OCI-LY7 (cell line): ENCODE measurements at regions not wholly inside any gene's neighbourhood (a gene's known extent, or its start where the extent isn't known, plus 50 kb on each side); places are given as distances from the start of the nearest gene placed in this dataset.

Experiments used
- BruUV-seq: library from RNA; stranded (reverse); fragments of 400-500 nt; replicated peaks from 2 replicates; lab custom pipeline; 2021; lab: Mats Ljungman, UMichigan
- CTCF ChIA-PET: fragments of 300-600 bp; sonication (Branson Sonifier 250); formaldehyde crosslinking; loops from one replicate; lab custom pipeline; 2022; ENCODE audit warnings: antibody characterized with exemption; ENCODE audit not compliant: unreplicated experiment; lab: Charles Lee
- POLR2A ChIA-PET: fragments of 300-600 bp; sonication (Branson Sonifier 250); formaldehyde crosslinking; loops from one replicate; lab custom pipeline; 2022; ENCODE audit warnings: antibody characterized with exemption; lab: Charles Lee
- DNase-seq: peaks from one replicate; pipeline ENCODE4 v3.0.0-alpha.2; 2015; ENCODE audit warnings: low spot score
- H2AFZ ChIP-seq: fragments of 200-600 bp; sonication (generic), shearing (Covaris generic); 2 replicates; pipeline ENCODE4 v1.6.1; 2014; ENCODE audit warnings: mild to moderate bottlenecking, antibody characterized with exemption, low read length, moderate library complexity
- H3K27ac ChIP-seq: fragments of 200-600 bp; sonication (generic); 2 replicates; pipeline ENCODE4 v1.5.1; 2014; ENCODE audit warnings: mixed run types, low read depth, mild to moderate bottlenecking, moderate library complexity, low read length, inconsistent platforms; ENCODE audit not compliant: poor library complexity, severe bottlenecking
- H3K36me3 ChIP-seq: fragments of 200-600 bp; sonication (generic); 2 replicates; pipeline ENCODE4 v1.6.1; 2014; ENCODE audit warnings: mild to moderate bottlenecking, antibody characterized with exemption, low read length, moderate library complexity, mixed read lengths; ENCODE audit not compliant: insufficient read depth
- H3K4me1 ChIP-seq: fragments of 200-600 bp; sonication (generic); 2 replicates; pipeline ENCODE4 v1.5.1; 2014; ENCODE audit warnings: mild to moderate bottlenecking, low read length; ENCODE audit not compliant: insufficient read depth, poor library complexity, severe bottlenecking
- H3K4me2 ChIP-seq: fragments of 200-600 bp; sonication (generic); 2 replicates; pipeline ENCODE4 v1.6.1; 2014; ENCODE audit warnings: mild to moderate bottlenecking, low read length
- H3K4me3 ChIP-seq: fragments of 200-600 bp; sonication (generic); 2 replicates; pipeline ENCODE4 v1.5.1; 2014; ENCODE audit warnings: mild to moderate bottlenecking, low read depth, low read length; ENCODE audit not compliant: poor library complexity, severe bottlenecking
- H3K79me2 ChIP-seq: fragments of 200-600 bp; sonication (generic); 2 replicates; pipeline ENCODE4 v1.6.1; 2016; ENCODE audit warnings: low read depth, mild to moderate bottlenecking, low read length, moderate library complexity, mixed read lengths; ENCODE audit not compliant: insufficient read depth
- H3K9me2 ChIP-seq: fragments of 200-600 bp; sonication (generic); 2 replicates; pipeline ENCODE4 v1.6.1; 2016; ENCODE audit warnings: mild to moderate bottlenecking, low read length, mixed read lengths; ENCODE audit not compliant: insufficient read depth
- H3K9me3 ChIP-seq: fragments of 200-600 bp; sonication (generic); 2 replicates; pipeline ENCODE4 v1.6.1; 2014; ENCODE audit warnings: mild to moderate bottlenecking, mixed run types, low read length, mixed read lengths
- H4K20me1 ChIP-seq: fragments of 200-600 bp; sonication (generic); 2 replicates; pipeline ENCODE4 v1.6.1; 2014; ENCODE audit warnings: mild to moderate bottlenecking, antibody characterized with exemption, low read length, moderate library complexity, mixed read lengths; ENCODE audit not compliant: insufficient read depth
- EZH2phosphoT487 ChIP-seq: fragments of 200-600 bp; sonication (generic); IDR thresholded peaks from 2 replicates; pipeline ENCODE4 v1.6.1; 2018; ENCODE audit warnings: low read depth, borderline replicate concordance, mild to moderate bottlenecking, mixed run types, antibody characterized with exemption, low read length, moderate library complexity, mixed read lengths
- intact Hi-C: fragments of 100-400 bp; cut with micrococcal nuclease; formaldehyde crosslinking; loops from one replicate; pipeline ENCODE4 v1.10.0; 2022; ENCODE audit not compliant: unreplicated experiment
- TF ChIP-seq, protein P1 (sequence below): fragments of 200-600 bp; sonication (generic); conservative IDR thresholded peaks from 2 replicates; pipeline ENCODE4 v1.5.1; 2014; ENCODE audit warnings: mild to moderate bottlenecking, antibody characterized with exemption, low read length, moderate library complexity, mixed read lengths

DNA sequence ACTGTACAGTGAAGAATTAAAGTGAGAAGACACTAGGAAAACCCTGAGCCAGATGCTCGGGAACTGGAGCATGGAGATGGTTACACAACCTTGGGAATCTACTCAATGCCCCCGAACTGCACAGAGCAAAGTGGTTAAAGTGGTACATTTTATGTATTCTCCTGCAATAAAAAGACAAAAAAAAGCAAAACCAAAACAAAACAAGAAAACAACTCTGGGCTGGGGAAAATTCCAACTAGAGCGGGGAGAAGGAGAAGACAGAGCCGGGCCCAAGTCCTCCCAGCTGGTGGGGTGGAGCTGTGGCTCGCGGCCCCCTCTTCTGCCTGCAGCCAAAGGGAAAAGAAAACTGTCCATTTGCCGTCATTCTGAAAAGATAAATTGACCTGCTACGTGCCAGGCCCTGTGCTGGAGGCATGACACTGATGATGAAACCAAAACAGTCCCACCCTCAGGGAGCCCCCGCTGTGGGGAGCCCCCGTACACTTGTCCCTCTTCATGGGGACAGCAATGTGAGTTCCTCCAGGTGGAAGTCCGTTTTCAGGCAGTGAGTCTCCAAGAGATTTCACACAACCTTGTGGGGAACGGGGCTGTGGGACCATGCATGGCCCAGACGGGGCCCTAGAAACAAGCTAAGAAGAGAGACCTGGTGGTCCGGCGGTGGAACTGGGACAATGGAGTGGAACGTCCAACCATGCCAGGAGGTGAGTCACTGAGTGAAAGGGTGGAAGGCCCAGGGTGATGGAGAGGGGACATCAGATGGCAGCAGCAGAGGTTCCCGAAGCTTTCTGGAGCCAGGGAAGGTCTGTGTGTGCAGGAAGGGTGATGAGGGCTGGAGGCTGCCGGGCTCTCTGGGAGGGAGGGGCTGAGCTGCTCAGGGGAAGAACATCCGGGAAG lies 114.8 kb upstream of the COL5A1 start:
- Histone ChIP-seq H3K4me2 (no peak overlapping the region), H3K4me3 (no peak overlapping the region), H3K36me3 (no peaks in the 10 kb centered on the region), H3K27ac (no peak overlapping the region), H3K9me2 (no peaks in the 10 kb centered on the region), H3K9me3 (no peaks in the 10 kb centered on the region), H3K4me1 (no peaks in the 10 kb centered on the region), H2AFZ (no peak overlapping the region), H3K79me2 (no peaks in the 10 kb centered on the region), H4K20me1 (no peaks in the 10 kb centered on the region)
- POLR2A ChIA-PET: no interaction called here
- no peak for DNase-seq
- intact Hi-C loops: no loop called here
- BruUV-seq: no TSS peak
- CTCF ChIA-PET: no interaction called here
- TF ChIP-seq, protein P1, sequence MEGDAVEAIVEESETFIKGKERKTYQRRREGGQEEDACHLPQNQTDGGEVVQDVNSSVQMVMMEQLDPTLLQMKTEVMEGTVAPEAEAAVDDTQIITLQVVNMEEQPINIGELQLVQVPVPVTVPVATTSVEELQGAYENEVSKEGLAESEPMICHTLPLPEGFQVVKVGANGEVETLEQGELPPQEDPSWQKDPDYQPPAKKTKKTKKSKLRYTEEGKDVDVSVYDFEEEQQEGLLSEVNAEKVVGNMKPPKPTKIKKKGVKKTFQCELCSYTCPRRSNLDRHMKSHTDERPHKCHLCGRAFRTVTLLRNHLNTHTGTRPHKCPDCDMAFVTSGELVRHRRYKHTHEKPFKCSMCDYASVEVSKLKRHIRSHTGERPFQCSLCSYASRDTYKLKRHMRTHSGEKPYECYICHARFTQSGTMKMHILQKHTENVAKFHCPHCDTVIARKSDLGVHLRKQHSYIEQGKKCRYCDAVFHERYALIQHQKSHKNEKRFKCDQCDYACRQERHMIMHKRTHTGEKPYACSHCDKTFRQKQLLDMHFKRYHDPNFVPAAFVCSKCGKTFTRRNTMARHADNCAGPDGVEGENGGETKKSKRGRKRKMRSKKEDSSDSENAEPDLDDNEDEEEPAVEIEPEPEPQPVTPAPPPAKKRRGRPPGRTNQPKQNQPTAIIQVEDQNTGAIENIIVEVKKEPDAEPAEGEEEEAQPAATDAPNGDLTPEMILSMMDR: no peak
- TF ChIP-seq EZH2phosphoT487: no peak

DNA sequence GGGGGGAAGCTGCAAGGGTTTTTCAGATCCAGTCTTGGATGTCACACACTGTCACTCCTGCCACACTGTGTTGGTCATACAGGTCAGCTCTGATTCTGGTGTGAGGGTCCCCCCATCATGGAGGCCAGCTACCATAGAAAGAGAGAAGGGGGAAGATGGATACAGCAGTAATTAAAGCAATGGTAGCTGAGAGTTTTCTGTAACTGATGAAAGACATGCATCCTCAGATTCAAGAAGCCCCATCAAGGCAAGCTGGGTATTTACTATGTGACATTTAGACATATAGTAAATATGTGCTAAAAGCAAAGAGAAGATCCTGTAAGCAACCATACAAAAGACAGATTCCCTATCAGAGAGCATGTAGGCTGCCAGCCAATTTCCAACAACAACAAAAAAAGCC lies 110.9 kb upstream of the COL5A1 start:
- Histone ChIP-seq H3K36me3 (no peaks in the 10 kb centered on the region), H3K9me2 (no peaks in the 10 kb centered on the region), H3K4me2 (no peak overlapping the region), H4K20me1 (no peaks in the 10 kb centered on the region), H2AFZ (no peak overlapping the region), H3K27ac (no peak overlapping the region), H3K79me2 (no peaks in the 10 kb centered on the region), H3K9me3 (no peaks in the 10 kb centered on the region), H3K4me3 (no peak overlapping the region), H3K4me1 (no peaks in the 10 kb centered on the region)
- TF ChIP-seq EZH2phosphoT487: no peak
- TF ChIP-seq, protein P1: no peak
- no TSS peak for BruUV-seq
- no peak for DNase-seq
- POLR2A ChIA-PET: no interaction called here
- CTCF ChIA-PET: no interaction called here
- intact Hi-C loops: no loop called here
